ENCODE measurements at regions not wholly inside any gene's neighbourhood (a gene's known extent, or its start where the extent isn't known, plus 50 kb on each side); places are given as distances from the start of the nearest gene placed in this dataset.

DNA sequence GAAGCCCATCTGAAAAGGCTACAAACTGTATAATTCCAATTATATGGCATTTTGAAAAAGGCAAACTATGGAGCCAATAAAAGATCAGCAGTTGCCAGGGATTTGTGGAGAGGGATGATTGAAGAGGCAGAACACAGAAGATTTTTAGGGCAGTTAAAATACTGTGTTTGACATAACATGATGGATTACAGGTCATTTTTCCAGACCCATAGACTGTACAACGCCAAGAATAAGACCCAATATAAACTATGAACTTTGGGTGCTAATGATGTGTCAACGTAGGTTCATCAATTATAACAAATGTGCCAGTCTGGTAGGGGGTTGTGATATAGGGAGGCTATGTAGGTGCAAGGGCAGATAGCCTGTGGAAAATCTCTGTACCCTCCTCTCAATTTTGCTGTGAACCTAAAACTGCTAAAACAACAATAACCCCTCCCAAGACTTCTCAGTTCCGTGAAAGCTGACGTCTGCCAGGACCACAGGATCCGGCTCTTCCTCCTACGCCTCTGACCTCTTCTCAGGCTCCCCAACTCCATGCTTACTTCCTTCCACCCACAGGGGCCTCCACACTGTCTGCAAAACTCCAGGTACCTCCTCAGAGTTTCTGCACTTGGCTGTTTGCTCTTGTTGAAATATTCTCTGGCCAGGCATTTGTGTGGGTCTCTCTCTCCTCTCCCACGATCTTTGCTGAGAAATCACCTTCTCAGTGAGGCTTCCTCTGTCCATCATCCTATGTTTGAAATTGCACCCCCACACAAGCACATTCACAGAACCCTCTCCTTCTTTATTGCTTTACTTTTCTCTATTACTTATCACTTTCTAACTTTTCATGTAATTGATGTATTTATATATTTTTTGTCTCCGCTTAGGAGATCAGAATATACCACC lies 131.4 kb downstream of the BBS10 start:
- 80% methylated on average over 8 of the region's 8 CpGs for WGBS
- DNase-seq (ENCODE audit: low read depth in 6 of 9, low spot score in 9 of 9), result no peak

DNA sequence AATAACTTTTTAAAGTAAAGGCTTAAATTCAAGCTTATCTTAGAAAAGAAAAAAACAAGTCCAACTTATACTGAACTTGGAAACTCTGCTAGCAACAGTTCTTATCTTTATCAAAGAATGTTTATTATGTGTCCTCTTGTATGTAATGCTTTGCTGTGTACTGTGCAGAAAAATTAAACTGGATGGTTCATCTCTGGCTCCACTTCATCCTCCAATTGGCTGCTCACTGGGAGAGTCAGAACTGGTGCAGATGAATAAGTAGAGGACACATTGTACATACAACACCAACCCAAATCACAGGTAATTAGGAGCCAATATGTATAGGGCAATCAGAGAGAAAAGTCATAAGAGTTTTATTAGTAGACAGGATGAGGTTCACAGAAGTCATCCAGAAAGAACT lies 123.6 kb upstream of the NAP1L1 start:
- no peaks in the 10 kb centered on the region for H3K27me3 ChIP-seq (ENCODE audit: control insufficient read depth in 2 of 2, insufficient read depth in 1 of 2, low read length in 1 of 2)
- H3K4me3 ChIP-seq (ENCODE audit: low read length in 2 of 2), result no peak overlapping the region
- H3K36me3 ChIP-seq (ENCODE audit: control insufficient read depth in 2 of 2, insufficient read depth in 2 of 2, low read length in 1 of 2), result no peaks in the 10 kb centered on the region
- H3K27ac ChIP-seq (ENCODE audit: low read depth in 1 of 2, low read length in 1 of 2), result no peak overlapping the region
- DNase-seq (ENCODE audit: low read depth in 6 of 9, low spot score in 9 of 9), result no peak
- no peaks in the 10 kb centered on the region for H3K4me1 ChIP-seq (ENCODE audit: control insufficient read depth in 2 of 2, insufficient read depth in 2 of 2, low read length in 2 of 2)
- no peaks in the 10 kb centered on the region for H3K9me3 ChIP-seq (ENCODE audit: control insufficient read depth in 2 of 2, insufficient read depth in 1 of 2, low read length in 1 of 2)

More for the DNA sequence above, 131.4 kb downstream of the BBS10 start:
- Histone ChIP-seq H3K9me3 (ENCODE audit: control insufficient read depth in 2 of 2, insufficient read depth in 1 of 2, low read length in 1 of 2) (no peaks in the 10 kb centered on the region), H3K27ac (ENCODE audit: low read depth in 1 of 2, low read length in 1 of 2) (no peak overlapping the region), H3K4me1 (ENCODE audit: control insufficient read depth in 2 of 2, insufficient read depth in 2 of 2, low read length in 2 of 2) (no peaks in the 10 kb centered on the region), H3K4me3 (ENCODE audit: low read length in 2 of 2) (no peak overlapping the region), H3K27me3 (ENCODE audit: control insufficient read depth in 2 of 2, insufficient read depth in 1 of 2, low read length in 1 of 2) (no peaks in the 10 kb centered on the region), H3K36me3 (ENCODE audit: control insufficient read depth in 2 of 2, insufficient read depth in 2 of 2, low read length in 1 of 2) (no peaks in the 10 kb centered on the region)

DNA sequence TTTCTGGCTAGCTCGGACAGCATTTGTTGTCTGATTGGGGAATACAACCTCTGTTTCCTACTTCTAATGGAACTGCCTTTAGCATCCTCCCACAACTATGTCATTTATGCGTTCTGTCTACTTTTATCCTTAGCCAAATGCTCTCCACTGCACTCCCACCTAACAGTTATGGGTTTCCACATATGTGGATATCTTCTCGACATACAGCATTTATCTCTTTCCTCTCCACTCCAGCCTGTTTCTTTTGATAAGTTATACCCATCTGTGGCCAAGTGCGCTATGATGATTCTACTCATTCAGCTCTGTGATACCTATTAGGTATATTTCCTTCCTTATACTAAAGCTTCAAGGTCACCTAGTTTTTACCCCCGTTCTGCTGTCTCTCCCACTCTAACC lies 122.2 kb upstream of the NAP1L1 start:
- 95% methylated on average over 5 of the region's 5 CpGs for WGBS
- Histone ChIP-seq H3K27me3 (ENCODE audit: control insufficient read depth in 2 of 2, insufficient read depth in 1 of 2, low read length in 1 of 2) (no peaks in the 10 kb centered on the region), H3K27ac (ENCODE audit: low read depth in 1 of 2, low read length in 1 of 2) (no peak overlapping the region), H3K36me3 (ENCODE audit: control insufficient read depth in 2 of 2, insufficient read depth in 2 of 2, low read length in 1 of 2) (no peaks in the 10 kb centered on the region), H3K4me1 (ENCODE audit: control insufficient read depth in 2 of 2, insufficient read depth in 2 of 2, low read length in 2 of 2) (no peaks in the 10 kb centered on the region), H3K9me3 (ENCODE audit: control insufficient read depth in 2 of 2, insufficient read depth in 1 of 2, low read length in 1 of 2) (no peaks in the 10 kb centered on the region), H3K4me3 (ENCODE audit: low read length in 2 of 2) (no peak overlapping the region)
- DNase-seq (ENCODE audit: low read depth in 6 of 9, low spot score in 9 of 9), result no peak

DNA sequence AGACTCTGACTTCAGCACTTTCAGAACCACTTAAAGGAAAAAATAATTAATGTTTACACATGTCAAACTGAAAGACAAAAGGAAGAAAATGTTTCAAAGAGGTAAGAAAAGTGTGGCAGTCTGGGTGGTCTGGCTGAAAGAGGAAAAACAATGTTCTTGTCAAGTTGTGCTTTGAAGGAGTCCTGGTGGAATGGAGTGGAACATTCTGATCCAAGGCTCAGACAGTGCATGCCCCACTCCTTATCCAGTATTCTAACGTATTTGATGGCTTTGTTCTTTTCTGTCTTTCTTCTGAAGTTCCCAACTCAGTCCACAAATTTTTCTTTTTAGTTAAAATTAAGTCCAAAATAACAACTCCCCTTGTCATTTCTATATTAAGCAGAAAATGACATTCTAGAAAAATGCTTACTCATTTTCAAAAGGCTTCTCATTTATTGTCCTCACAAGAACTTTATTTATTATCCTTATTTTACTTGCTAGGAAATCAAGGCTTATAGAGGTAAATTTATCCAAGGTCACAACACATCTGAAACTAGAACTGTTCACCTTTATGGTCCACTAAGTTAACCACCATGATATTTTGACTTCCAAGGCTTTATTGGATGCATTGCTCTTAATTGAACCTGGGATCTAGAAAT lies 121.7 kb upstream of the NAP1L1 start:
- H3K36me3 ChIP-seq (ENCODE audit: control insufficient read depth in 2 of 2, insufficient read depth in 2 of 2, low read length in 1 of 2), result no peaks in the 10 kb centered on the region
- H3K27me3 ChIP-seq (ENCODE audit: control insufficient read depth in 2 of 2, insufficient read depth in 1 of 2, low read length in 1 of 2), result no peaks in the 10 kb centered on the region
- WGBS, result 62% methylated on average over 1 of the region's 1 CpG
- no peak overlapping the region for H3K27ac ChIP-seq (ENCODE audit: low read depth in 1 of 2, low read length in 1 of 2)
- H3K4me1 ChIP-seq (ENCODE audit: control insufficient read depth in 2 of 2, insufficient read depth in 2 of 2, low read length in 2 of 2), result no peaks in the 10 kb centered on the region
- no peak for DNase-seq (ENCODE audit: low read depth in 6 of 9, low spot score in 9 of 9)
- H3K4me3 ChIP-seq (ENCODE audit: low read length in 2 of 2), result no peak overlapping the region
- no peaks in the 10 kb centered on the region for H3K9me3 ChIP-seq (ENCODE audit: control insufficient read depth in 2 of 2, insufficient read depth in 1 of 2, low read length in 1 of 2)

DNA sequence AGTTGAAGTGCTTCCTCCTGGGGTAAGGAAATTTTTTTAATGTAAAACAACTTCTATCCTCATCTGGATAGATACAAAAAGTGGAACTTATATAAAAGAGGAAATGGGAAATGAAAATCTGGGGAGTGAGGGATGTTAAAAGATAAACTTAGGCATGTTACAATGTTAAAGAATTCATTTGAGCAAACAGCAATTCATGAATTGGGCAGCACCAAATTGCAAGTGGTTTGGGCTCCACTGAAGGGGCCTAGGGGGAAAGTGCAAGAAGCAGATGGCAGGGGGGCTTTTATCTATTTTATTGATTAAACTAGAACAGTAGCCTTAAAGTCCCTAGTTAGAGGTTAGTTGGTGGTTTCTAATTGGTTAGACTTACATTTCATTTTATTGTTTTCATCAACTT lies 118.1 kb upstream of the NAP1L1 start:
- DNase-seq (ENCODE audit: low read depth in 6 of 9, low spot score in 9 of 9), result no peak
- no peak overlapping the region for H3K27ac ChIP-seq (ENCODE audit: low read depth in 1 of 2, low read length in 1 of 2)
- peaks cover 5 to 8% of the 10 kb centered on the region in 2 donors for H3K9me3 ChIP-seq (ENCODE audit: control insufficient read depth in 2 of 2, insufficient read depth in 1 of 2, low read length in 1 of 2)
- H3K4me1 ChIP-seq (ENCODE audit: control insufficient read depth in 2 of 2, insufficient read depth in 2 of 2, low read length in 2 of 2), result no peaks in the 10 kb centered on the region
- no peaks in the 10 kb centered on the region for H3K27me3 ChIP-seq (ENCODE audit: control insufficient read depth in 2 of 2, insufficient read depth in 1 of 2, low read length in 1 of 2)
- H3K36me3 ChIP-seq (ENCODE audit: control insufficient read depth in 2 of 2, insufficient read depth in 2 of 2, low read length in 1 of 2), result no peaks in the 10 kb centered on the region
- no peak overlapping the region for H3K4me3 ChIP-seq (ENCODE audit: low read length in 2 of 2)

DNA sequence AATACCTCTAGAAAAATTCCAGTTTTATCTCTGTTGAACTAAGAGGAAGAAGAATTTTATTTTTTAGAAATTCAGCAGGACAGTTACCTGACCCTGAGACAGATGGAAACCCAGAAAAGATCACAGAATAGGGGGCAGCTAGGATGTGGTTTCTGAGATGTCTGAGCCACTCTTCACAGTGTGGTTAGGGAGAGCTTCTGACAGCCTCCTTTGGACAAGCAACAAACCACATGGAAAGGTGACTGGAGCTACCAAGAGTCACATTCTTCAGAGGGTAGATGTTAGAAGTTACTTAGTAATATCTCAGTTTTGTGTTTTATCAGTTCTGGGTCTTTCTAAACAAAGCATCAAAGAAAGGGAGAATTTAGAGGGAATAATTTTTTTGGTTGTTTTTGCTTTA lies 117.3 kb upstream of the NAP1L1 start:
- Histone ChIP-seq H3K27me3 (ENCODE audit: control insufficient read depth in 2 of 2, insufficient read depth in 1 of 2, low read length in 1 of 2) (no peaks in the 10 kb centered on the region), H3K9me3 (ENCODE audit: control insufficient read depth in 2 of 2, insufficient read depth in 1 of 2, low read length in 1 of 2) (peaks cover 5 to 8% of the 10 kb centered on the region in 2 donors), H3K4me3 (ENCODE audit: low read length in 2 of 2) (no peak overlapping the region), H3K4me1 (ENCODE audit: control insufficient read depth in 2 of 2, insufficient read depth in 2 of 2, low read length in 2 of 2) (no peaks in the 10 kb centered on the region), H3K27ac (ENCODE audit: low read depth in 1 of 2, low read length in 1 of 2) (no peak overlapping the region), H3K36me3 (ENCODE audit: control insufficient read depth in 2 of 2, insufficient read depth in 2 of 2, low read length in 1 of 2) (no peaks in the 10 kb centered on the region)
- DNase-seq (ENCODE audit: low read depth in 6 of 9, low spot score in 9 of 9), result no peak

DNA sequence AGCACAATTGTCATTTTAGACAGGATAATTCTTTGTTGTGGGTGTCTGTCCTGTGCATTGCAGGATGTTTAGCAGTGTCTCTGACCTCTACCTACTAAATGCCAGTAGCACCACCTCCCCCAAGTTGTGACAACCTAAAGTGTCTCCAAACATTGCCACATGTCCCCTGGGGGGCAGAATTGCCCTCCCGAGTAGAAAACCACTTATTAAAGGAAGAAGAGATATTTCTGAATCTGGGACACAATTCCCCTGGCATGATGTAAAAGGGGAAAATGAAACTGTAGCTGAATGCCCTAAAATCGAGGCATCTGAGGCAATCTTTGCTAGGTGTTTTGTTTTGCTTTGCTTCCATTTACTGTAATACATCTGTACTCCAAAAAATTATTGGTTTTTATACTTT lies 116.8 kb upstream of the NAP1L1 start:
- peaks cover 5 to 8% of the 10 kb centered on the region in 2 donors for H3K9me3 ChIP-seq (ENCODE audit: control insufficient read depth in 2 of 2, insufficient read depth in 1 of 2, low read length in 1 of 2)
- 49% methylated on average over 2 of the region's 2 CpGs for WGBS
- no peak overlapping the region for H3K27ac ChIP-seq (ENCODE audit: low read depth in 1 of 2, low read length in 1 of 2)
- no peaks in the 10 kb centered on the region for H3K27me3 ChIP-seq (ENCODE audit: control insufficient read depth in 2 of 2, insufficient read depth in 1 of 2, low read length in 1 of 2)
- H3K4me1 ChIP-seq (ENCODE audit: control insufficient read depth in 2 of 2, insufficient read depth in 2 of 2, low read length in 2 of 2), result no peaks in the 10 kb centered on the region
- H3K36me3 ChIP-seq (ENCODE audit: control insufficient read depth in 2 of 2, insufficient read depth in 2 of 2, low read length in 1 of 2), result no peaks in the 10 kb centered on the region
- no peak overlapping the region for H3K4me3 ChIP-seq (ENCODE audit: low read length in 2 of 2)
- no peak for DNase-seq (ENCODE audit: low read depth in 6 of 9, low spot score in 9 of 9)

DNA sequence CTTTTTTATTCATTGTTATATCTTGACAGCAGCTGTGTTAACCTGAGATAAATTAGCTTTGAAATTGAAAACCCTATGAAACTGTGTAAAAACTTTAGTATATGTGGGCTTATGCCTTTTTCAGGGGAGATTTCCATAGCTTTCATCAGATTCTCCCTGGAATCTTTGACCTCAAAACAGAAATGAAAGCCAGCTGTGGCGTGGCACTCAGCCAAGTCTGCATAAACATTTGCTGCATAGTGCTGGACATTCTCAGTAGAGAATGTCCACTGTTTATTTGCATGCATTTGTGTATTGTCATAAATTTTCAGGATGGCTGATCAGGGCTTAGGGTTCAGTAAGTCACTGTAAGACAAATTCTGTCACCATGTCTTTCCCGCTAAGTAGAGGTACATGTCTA lies 115.3 kb upstream of the NAP1L1 start:
- Histone ChIP-seq H3K27me3 (ENCODE audit: control insufficient read depth in 2 of 2, insufficient read depth in 1 of 2, low read length in 1 of 2) (no peaks in the 10 kb centered on the region), H3K4me1 (ENCODE audit: control insufficient read depth in 2 of 2, insufficient read depth in 2 of 2, low read length in 2 of 2) (no peaks in the 10 kb centered on the region), H3K27ac (ENCODE audit: low read depth in 1 of 2, low read length in 1 of 2) (no peak overlapping the region), H3K4me3 (ENCODE audit: low read length in 2 of 2) (no peak overlapping the region), H3K9me3 (ENCODE audit: control insufficient read depth in 2 of 2, insufficient read depth in 1 of 2, low read length in 1 of 2) (peaks cover 5 to 8% of the 10 kb centered on the region in 2 donors), H3K36me3 (ENCODE audit: control insufficient read depth in 2 of 2, insufficient read depth in 2 of 2, low read length in 1 of 2) (no peaks in the 10 kb centered on the region)
- WGBS, result 98% methylated on average over 2 of the region's 2 CpGs
- DNase-seq (ENCODE audit: low read depth in 6 of 9, low spot score in 9 of 9), result no peak

DNA sequence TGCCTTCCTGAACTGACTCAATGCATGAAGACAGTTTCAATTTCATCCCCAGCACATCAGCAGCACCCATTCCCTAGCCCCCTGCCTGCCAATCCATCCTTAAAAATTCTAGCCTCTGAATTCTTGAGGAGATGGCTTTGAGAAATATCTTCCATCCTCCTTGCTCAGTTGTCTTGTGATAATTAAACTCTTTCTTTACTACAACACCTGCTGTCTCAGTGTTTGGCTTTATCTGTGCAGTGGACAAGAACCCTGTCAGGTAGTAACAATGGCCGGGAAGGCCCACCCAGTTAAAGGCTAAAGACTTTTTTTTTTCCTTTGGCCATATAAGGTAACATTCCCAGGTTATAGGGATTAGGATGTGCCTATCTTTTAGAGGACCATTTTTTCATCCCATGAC lies 114.4 kb upstream of the NAP1L1 start:
- peaks cover 5 to 8% of the 10 kb centered on the region in 2 donors for H3K9me3 ChIP-seq (ENCODE audit: control insufficient read depth in 2 of 2, insufficient read depth in 1 of 2, low read length in 1 of 2)

More for the DNA sequence above, 114.4 kb upstream of the NAP1L1 start:
- H3K4me3 ChIP-seq (ENCODE audit: low read length in 2 of 2), result no peak overlapping the region
- H3K27ac ChIP-seq (ENCODE audit: low read depth in 1 of 2, low read length in 1 of 2), result no peak overlapping the region
- DNase-seq (ENCODE audit: low read depth in 6 of 9, low spot score in 9 of 9), result no peak
- H3K36me3 ChIP-seq (ENCODE audit: control insufficient read depth in 2 of 2, insufficient read depth in 2 of 2, low read length in 1 of 2), result no peaks in the 10 kb centered on the region
- 95% methylated on average over 1 of the region's 1 CpG for WGBS
- no peaks in the 10 kb centered on the region for H3K27me3 ChIP-seq (ENCODE audit: control insufficient read depth in 2 of 2, insufficient read depth in 1 of 2, low read length in 1 of 2)
- H3K4me1 ChIP-seq (ENCODE audit: control insufficient read depth in 2 of 2, insufficient read depth in 2 of 2, low read length in 2 of 2), result no peaks in the 10 kb centered on the region
